ENCODE measurements at regions not wholly inside any gene's neighbourhood (a gene's known extent, or its start where the extent isn't known, plus 50 kb on each side); places are given as distances from the start of the nearest gene placed in this dataset.
"Not testable (repeated sequence)": the region's sequence is repeated elsewhere in the genome, so short reads cannot be mapped to it uniquely, and the experiment has no call there.

- Histone ChIP-seq H3K27ac (ENCODE audit: low read depth, low read length) (no peak overlapping the region), H3K27me3 (ENCODE audit: insufficient read depth, low read length) (no peaks in the 10 kb centered on the region), H3K4me3 (ENCODE audit: insufficient read depth, low read length) (no peak overlapping the region), H3K4me2 (ENCODE audit: insufficient read depth, low read length) (no peak overlapping the region), H3K9me3 (ENCODE audit: low read depth, low read length) (no peaks in the 10 kb centered on the region), H2AFZ (ENCODE audit: low read length) (no peak overlapping the region), H3K4me1 (ENCODE audit: insufficient read depth, low read length) (no peaks in the 10 kb centered on the region), H3K79me2 (ENCODE audit: insufficient read depth, low read length) (no peaks in the 10 kb centered on the region), H3K36me3 (ENCODE audit: insufficient read depth, low read length) (no peaks in the 10 kb centered on the region), H4K20me1 (ENCODE audit: insufficient read depth, low read length) (no peaks in the 10 kb centered on the region)
- DNase-seq (ENCODE audit: insufficient read length, low spot score, missing footprints) = no peak
- TF ChIP-seq CTCF (IDR thresholded peaks at IDR 0.05; ENCODE audit: extremely low read depth, low read depth, low read length) = no peak
These were observed 1395.7 kb downstream of the OLFM4 start for GRCh38 chr13:54424344-54424743.

- H2AFZ ChIP-seq (ENCODE audit: low read length) = no peak overlapping the region
- no peak overlapping the region for H3K4me2 ChIP-seq (ENCODE audit: insufficient read depth, low read length)
- H3K4me3 ChIP-seq (ENCODE audit: insufficient read depth, low read length) = no peak overlapping the region
- H3K9me3 ChIP-seq (ENCODE audit: low read depth, low read length) = peaks cover 5% of the 10 kb centered on the region
- no peaks in the 10 kb centered on the region for H3K4me1 ChIP-seq (ENCODE audit: insufficient read depth, low read length)
- no peaks in the 10 kb centered on the region for H3K27me3 ChIP-seq (ENCODE audit: insufficient read depth, low read length)
- H3K79me2 ChIP-seq (ENCODE audit: insufficient read depth, low read length) = no peaks in the 10 kb centered on the region
- TF ChIP-seq CTCF (IDR thresholded peaks at IDR 0.05; ENCODE audit: extremely low read depth, low read depth, low read length) = no peak
- no peaks in the 10 kb centered on the region for H3K36me3 ChIP-seq (ENCODE audit: insufficient read depth, low read length)
- no peak for DNase-seq (ENCODE audit: insufficient read length, low spot score, missing footprints)
- no peak overlapping the region for H3K27ac ChIP-seq (ENCODE audit: low read depth, low read length)
- H4K20me1 ChIP-seq (ENCODE audit: insufficient read depth, low read length) = no peaks in the 10 kb centered on the region
These were observed 1405.0 kb downstream of the OLFM4 start for GRCh38 chr13:54433493-54434206.

GRCh38 chr13:54440853-54441400 lies 1412.3 kb downstream of the OLFM4 start:
- not testable (repeated sequence) for H3K27ac ChIP-seq (ENCODE audit: low read depth, low read length); H3K36me3 ChIP-seq (ENCODE audit: insufficient read depth, low read length); H3K9me3 ChIP-seq (ENCODE audit: low read depth, low read length); H3K79me2 ChIP-seq (ENCODE audit: insufficient read depth, low read length); DNase-seq (ENCODE audit: insufficient read length, low spot score, missing footprints); H3K4me2 ChIP-seq (ENCODE audit: insufficient read depth, low read length); H3K4me3 ChIP-seq (ENCODE audit: insufficient read depth, low read length); H3K27me3 ChIP-seq (ENCODE audit: insufficient read depth, low read length); H4K20me1 ChIP-seq (ENCODE audit: insufficient read depth, low read length); H2AFZ ChIP-seq (ENCODE audit: low read length); H3K4me1 ChIP-seq (ENCODE audit: insufficient read depth, low read length)

- no peaks in the 10 kb centered on the region for H3K4me1 ChIP-seq (ENCODE audit: insufficient read depth, low read length)
- TF ChIP-seq CTCF (IDR thresholded peaks at IDR 0.05; ENCODE audit: extremely low read depth, low read depth, low read length) = no peak
- H4K20me1 ChIP-seq (ENCODE audit: insufficient read depth, low read length) = no peaks in the 10 kb centered on the region
- no peak overlapping the region for H3K27ac ChIP-seq (ENCODE audit: low read depth, low read length)
- no peak overlapping the region for H3K4me2 ChIP-seq (ENCODE audit: insufficient read depth, low read length)
- no peak overlapping the region for H2AFZ ChIP-seq (ENCODE audit: low read length)
- no peak for DNase-seq (ENCODE audit: insufficient read length, low spot score, missing footprints)
- peaks cover 3% of the 10 kb centered on the region for H3K9me3 ChIP-seq (ENCODE audit: low read depth, low read length)
- no peaks in the 10 kb centered on the region for H3K27me3 ChIP-seq (ENCODE audit: insufficient read depth, low read length)
- no peak overlapping the region for H3K4me3 ChIP-seq (ENCODE audit: insufficient read depth, low read length)
- no peaks in the 10 kb centered on the region for H3K79me2 ChIP-seq (ENCODE audit: insufficient read depth, low read length)
- no peaks in the 10 kb centered on the region for H3K36me3 ChIP-seq (ENCODE audit: insufficient read depth, low read length)
These were observed 1416.8 kb downstream of the OLFM4 start for GRCh38 chr13:54445453-54445852.

All from osteoblast (primary cell).